NT2/D1 (cell line): ENCODE measurements at regions not wholly inside any gene's neighbourhood (a gene's known extent, or its start where the extent isn't known, plus 50 kb on each side); places are given as distances from the start of the nearest gene placed in this dataset.

Source experiments
- YY1 ChIP-seq: IDR thresholded peaks from 2 replicates; pipeline ENCODE4 v1.6.1; 2011; ENCODE audit not compliant: insufficient read length, insufficient read depth
- ZNF274 ChIP-seq: IDR thresholded peaks from 2 replicates; pipeline ENCODE4 v1.6.1; 2011; ENCODE audit warnings: mild to moderate bottlenecking, low read depth, low read length

DNA sequence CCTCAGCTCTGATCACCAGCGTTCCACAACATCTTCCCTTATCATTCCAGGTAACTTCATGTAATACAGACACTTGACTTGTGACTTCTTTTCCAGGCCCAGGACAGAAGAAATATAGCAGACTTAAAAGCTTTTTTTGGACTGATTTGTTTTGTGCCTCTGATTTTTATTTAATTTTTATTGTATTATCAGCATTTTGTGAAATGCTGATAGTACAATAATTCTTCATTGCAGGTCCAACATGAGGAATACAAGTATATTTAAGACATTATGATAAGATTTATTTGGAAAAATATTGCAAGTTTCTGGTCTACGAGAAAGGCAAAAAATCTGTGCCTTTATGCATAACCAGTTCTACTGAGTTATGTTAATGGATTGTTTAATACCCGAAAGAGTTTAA lies 94.5 kb upstream of the THUMPD2 start:
- TF ChIP-seq ZNF274, result no peak
- TF ChIP-seq YY1, result no peak
